ENCODE measurements at regions not wholly inside any gene's neighbourhood (a gene's known extent, or its start where the extent isn't known, plus 50 kb on each side); places are given as distances from the start of the nearest gene placed in this dataset.
"Not testable (repeated sequence)": the region's sequence is repeated elsewhere in the genome, so short reads cannot be mapped to it uniquely, and the experiment has no call there.

DNA sequence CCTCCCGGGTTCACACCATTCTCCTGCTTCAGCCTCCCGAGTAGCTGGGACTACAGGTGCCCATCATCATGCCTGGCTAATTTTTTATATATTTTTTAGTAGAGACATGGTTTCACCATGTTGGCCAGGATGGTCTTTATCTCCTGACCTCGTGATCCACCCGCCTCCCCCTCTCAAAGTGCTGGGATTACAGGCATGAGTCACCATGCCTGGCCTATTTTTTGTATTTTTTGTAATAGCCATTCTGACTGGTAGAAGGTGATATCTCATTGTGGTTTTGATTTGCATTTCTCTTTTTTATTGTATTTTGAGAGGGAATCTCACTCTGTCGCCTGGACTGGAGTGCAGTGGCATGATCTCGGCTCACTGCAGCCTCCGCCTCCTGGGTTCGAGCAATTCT lies 139.6 kb upstream of the TNPO1 start:
- not testable (repeated sequence) for H3K27me3 ChIP-seq (ENCODE audit: control insufficient read depth in 2 of 2, insufficient read depth in 2 of 2, low read length in 2 of 2); H3K9me3 ChIP-seq (ENCODE audit: control insufficient read depth in 2 of 2, low read length in 2 of 2); H3K4me1 ChIP-seq (ENCODE audit: control insufficient read depth in 2 of 2, insufficient read depth in 2 of 2, low read length in 2 of 2); H3K27ac ChIP-seq (ENCODE audit: low read depth in 2 of 2, low read length in 2 of 2); H3K4me3 ChIP-seq (ENCODE audit: low read length in 2 of 2); H3K36me3 ChIP-seq (ENCODE audit: control insufficient read depth in 2 of 2, insufficient read depth in 2 of 2, low read length in 2 of 2); H3K9ac ChIP-seq (ENCODE audit: low read depth in 1 of 2, low read length in 2 of 2)

DNA sequence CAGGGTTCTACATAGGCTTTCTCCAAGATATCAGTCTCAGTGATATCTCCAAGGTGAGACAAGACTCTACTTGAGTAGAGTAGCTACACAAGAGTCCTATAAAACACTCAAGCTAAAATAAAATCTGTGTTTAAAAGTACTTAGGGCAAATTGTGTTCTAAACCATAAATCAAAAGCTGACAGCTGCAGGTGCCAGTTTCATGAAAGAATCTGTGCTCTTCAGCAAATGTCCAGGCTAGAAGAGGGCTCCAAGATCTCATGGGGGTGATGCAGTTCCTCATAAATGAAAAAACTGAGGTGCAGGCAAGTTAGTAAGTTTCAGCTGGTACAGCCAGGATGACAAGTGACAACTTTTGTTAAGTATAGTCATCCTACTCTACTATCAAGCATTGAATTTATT lies 142.8 kb upstream of the TNPO1 start:
- H3K36me3 ChIP-seq (ENCODE audit: control insufficient read depth in 2 of 2, insufficient read depth in 2 of 2, low read length in 2 of 2) = no peaks in the 10 kb centered on the region
- no peak overlapping the region for H3K4me3 ChIP-seq (ENCODE audit: low read length in 2 of 2)

DNA sequence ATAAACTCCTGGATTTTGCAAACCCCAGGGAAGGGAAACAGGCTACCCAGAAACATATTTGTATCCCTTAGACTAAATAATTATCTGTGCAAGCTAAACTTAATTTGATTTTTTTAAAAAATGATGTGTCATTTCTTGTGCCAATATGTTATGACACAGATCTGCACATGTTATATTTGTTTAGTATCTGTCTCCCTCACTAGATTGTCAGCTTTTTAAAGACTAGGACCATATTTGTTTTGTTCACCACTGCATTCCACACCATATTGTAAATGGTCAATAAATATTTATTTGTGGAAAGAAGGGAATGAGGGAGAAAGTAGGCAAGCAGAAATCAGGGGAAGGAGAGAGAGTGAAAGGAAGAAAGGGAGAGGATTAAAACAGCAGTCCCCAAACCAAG lies 143.3 kb upstream of the TNPO1 start:
- no peak overlapping the region for H3K27ac ChIP-seq (ENCODE audit: low read depth in 2 of 2, low read length in 2 of 2)
- H3K27me3 ChIP-seq (ENCODE audit: control insufficient read depth in 2 of 2, insufficient read depth in 2 of 2, low read length in 2 of 2) = no peaks in the 10 kb centered on the region
- no peaks in the 10 kb centered on the region for H3K4me1 ChIP-seq (ENCODE audit: control insufficient read depth in 2 of 2, insufficient read depth in 2 of 2, low read length in 2 of 2)
- no peak overlapping the region for H3K9ac ChIP-seq (ENCODE audit: low read depth in 1 of 2, low read length in 2 of 2)
- no peaks in the 10 kb centered on the region for H3K9me3 ChIP-seq (ENCODE audit: control insufficient read depth in 2 of 2, low read length in 2 of 2)
- H3K36me3 ChIP-seq (ENCODE audit: control insufficient read depth in 2 of 2, insufficient read depth in 2 of 2, low read length in 2 of 2) = no peaks in the 10 kb centered on the region
- H3K4me3 ChIP-seq (ENCODE audit: low read length in 2 of 2) = no peak overlapping the region

More for the DNA sequence above, 142.8 kb upstream of the TNPO1 start:
- Histone ChIP-seq H3K9me3 (ENCODE audit: control insufficient read depth in 2 of 2, low read length in 2 of 2) (no peaks in the 10 kb centered on the region), H3K27me3 (ENCODE audit: control insufficient read depth in 2 of 2, insufficient read depth in 2 of 2, low read length in 2 of 2) (no peaks in the 10 kb centered on the region), H3K9ac (ENCODE audit: low read depth in 1 of 2, low read length in 2 of 2) (no peak overlapping the region), H3K27ac (ENCODE audit: low read depth in 2 of 2, low read length in 2 of 2) (no peak overlapping the region), H3K4me1 (ENCODE audit: control insufficient read depth in 2 of 2, insufficient read depth in 2 of 2, low read length in 2 of 2) (no peaks in the 10 kb centered on the region)

DNA sequence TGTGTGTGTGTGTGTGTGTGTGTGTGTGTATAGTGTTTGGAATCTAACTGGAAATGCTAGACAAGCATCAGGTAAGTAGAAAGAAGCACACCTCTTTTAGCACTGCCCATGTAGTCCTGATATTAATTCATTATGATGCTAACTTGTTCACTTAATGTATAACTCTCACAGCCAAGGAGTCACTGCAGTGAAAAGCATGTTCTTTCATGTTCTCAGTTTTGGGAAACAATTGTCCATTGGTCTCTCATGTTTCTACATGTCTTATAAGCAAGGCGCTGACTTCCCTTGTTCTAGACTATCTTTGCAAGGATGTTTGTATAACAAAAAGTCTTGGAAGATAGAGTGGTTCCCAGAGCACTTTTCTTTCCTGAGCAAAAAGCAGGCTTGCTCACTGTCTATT lies 148.8 kb upstream of the TNPO1 start:
- Histone ChIP-seq H3K36me3 (ENCODE audit: control insufficient read depth in 2 of 2, insufficient read depth in 2 of 2, low read length in 2 of 2) (no peaks in the 10 kb centered on the region), H3K4me1 (ENCODE audit: control insufficient read depth in 2 of 2, insufficient read depth in 2 of 2, low read length in 2 of 2) (no peaks in the 10 kb centered on the region), H3K9me3 (ENCODE audit: control insufficient read depth in 2 of 2, low read length in 2 of 2) (no peaks in the 10 kb centered on the region), H3K4me3 (ENCODE audit: low read length in 2 of 2) (no peak overlapping the region), H3K27me3 (ENCODE audit: control insufficient read depth in 2 of 2, insufficient read depth in 2 of 2, low read length in 2 of 2) (no peaks in the 10 kb centered on the region), H3K27ac (ENCODE audit: low read depth in 2 of 2, low read length in 2 of 2) (no peak overlapping the region), H3K9ac (ENCODE audit: low read depth in 1 of 2, low read length in 2 of 2) (no peak overlapping the region)

DNA sequence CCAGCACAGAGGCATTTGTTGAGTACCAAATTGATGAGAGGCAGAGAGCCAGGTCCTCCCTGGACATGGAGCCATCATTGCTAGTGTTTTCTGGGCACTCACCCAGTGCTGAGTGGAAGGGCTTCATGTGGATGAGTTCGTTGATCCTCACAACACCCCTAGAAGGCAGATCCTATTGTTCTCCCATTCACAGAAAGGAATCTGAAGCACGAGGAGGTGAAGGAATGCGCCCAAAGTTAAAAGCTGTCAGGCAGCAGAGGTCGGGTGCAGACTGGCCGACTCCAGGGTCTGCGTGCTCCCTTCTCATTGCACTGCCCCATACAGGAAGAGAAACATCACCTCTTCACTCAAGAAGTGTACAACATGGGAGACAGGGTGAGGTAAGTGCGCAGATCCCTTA lies 153.5 kb upstream of the TNPO1 start:
- Histone ChIP-seq H3K9ac (ENCODE audit: low read depth in 1 of 2, low read length in 2 of 2) (no peak overlapping the region), H3K4me1 (ENCODE audit: control insufficient read depth in 2 of 2, insufficient read depth in 2 of 2, low read length in 2 of 2) (no peaks in the 10 kb centered on the region), H3K27me3 (ENCODE audit: control insufficient read depth in 2 of 2, insufficient read depth in 2 of 2, low read length in 2 of 2) (no peaks in the 10 kb centered on the region), H3K36me3 (ENCODE audit: control insufficient read depth in 2 of 2, insufficient read depth in 2 of 2, low read length in 2 of 2) (no peaks in the 10 kb centered on the region), H3K9me3 (ENCODE audit: control insufficient read depth in 2 of 2, low read length in 2 of 2) (no peaks in the 10 kb centered on the region), H3K27ac (ENCODE audit: low read depth in 2 of 2, low read length in 2 of 2) (no peak overlapping the region), H3K4me3 (ENCODE audit: low read length in 2 of 2) (no peak overlapping the region)

DNA sequence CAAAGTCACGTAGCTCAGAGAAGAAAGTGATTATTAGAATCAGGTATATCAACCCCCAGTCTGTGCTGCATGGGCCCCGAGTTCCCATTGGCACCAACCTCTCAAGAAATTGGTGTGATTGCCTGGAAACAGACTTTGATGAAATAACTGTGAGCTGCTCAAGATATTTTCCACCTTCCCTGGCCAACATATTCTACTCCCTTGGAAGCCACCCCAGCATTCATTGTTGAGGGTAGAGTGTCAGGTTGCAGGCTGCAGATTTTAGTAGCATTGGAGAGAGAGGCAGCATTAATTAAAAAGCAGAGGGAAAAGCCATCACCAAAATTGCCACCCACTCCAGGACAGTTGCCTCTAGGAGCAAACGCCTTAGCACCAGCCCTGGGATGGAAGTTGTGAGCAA lies 154.2 kb upstream of the TNPO1 start:
- H3K27me3 ChIP-seq (ENCODE audit: control insufficient read depth in 2 of 2, insufficient read depth in 2 of 2, low read length in 2 of 2) = no peaks in the 10 kb centered on the region
- no peaks in the 10 kb centered on the region for H3K36me3 ChIP-seq (ENCODE audit: control insufficient read depth in 2 of 2, insufficient read depth in 2 of 2, low read length in 2 of 2)
- no peak overlapping the region for H3K9ac ChIP-seq (ENCODE audit: low read depth in 1 of 2, low read length in 2 of 2)
- no peaks in the 10 kb centered on the region for H3K9me3 ChIP-seq (ENCODE audit: control insufficient read depth in 2 of 2, low read length in 2 of 2)
- no peaks in the 10 kb centered on the region for H3K4me1 ChIP-seq (ENCODE audit: control insufficient read depth in 2 of 2, insufficient read depth in 2 of 2, low read length in 2 of 2)
- no peak overlapping the region for H3K27ac ChIP-seq (ENCODE audit: low read depth in 2 of 2, low read length in 2 of 2)
- no peak overlapping the region for H3K4me3 ChIP-seq (ENCODE audit: low read length in 2 of 2)

DNA sequence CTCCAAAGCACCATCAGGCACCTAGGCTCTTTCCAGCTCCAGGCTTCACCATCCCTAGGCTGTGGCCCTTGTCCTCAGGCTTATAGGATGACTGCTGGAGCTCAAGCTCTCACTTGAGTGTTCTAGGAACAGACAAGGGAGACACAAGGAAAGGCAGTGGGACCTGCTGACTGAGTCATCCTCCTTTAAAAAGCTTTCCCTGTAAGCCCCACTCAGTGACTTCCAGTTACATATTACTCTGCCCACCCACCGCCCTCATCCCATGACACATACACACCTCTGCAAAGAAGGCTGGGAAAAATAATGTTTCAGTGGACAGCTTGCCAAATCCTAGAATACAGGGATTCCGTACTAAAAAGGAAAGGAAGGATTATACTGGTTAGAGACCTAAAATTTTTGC lies 154.2 kb upstream of the ZNF366 start:
- Histone ChIP-seq H3K4me3 (ENCODE audit: low read length in 2 of 2) (no peak overlapping the region), H3K4me1 (ENCODE audit: control insufficient read depth in 2 of 2, insufficient read depth in 2 of 2, low read length in 2 of 2) (no peaks in the 10 kb centered on the region), H3K36me3 (ENCODE audit: control insufficient read depth in 2 of 2, insufficient read depth in 2 of 2, low read length in 2 of 2) (no peaks in the 10 kb centered on the region), H3K9me3 (ENCODE audit: control insufficient read depth in 2 of 2, low read length in 2 of 2) (no peaks in the 10 kb centered on the region), H3K9ac (ENCODE audit: low read depth in 1 of 2, low read length in 2 of 2) (no peak overlapping the region), H3K27ac (ENCODE audit: low read depth in 2 of 2, low read length in 2 of 2) (no peak overlapping the region), H3K27me3 (ENCODE audit: control insufficient read depth in 2 of 2, insufficient read depth in 2 of 2, low read length in 2 of 2) (no peaks in the 10 kb centered on the region)

DNA sequence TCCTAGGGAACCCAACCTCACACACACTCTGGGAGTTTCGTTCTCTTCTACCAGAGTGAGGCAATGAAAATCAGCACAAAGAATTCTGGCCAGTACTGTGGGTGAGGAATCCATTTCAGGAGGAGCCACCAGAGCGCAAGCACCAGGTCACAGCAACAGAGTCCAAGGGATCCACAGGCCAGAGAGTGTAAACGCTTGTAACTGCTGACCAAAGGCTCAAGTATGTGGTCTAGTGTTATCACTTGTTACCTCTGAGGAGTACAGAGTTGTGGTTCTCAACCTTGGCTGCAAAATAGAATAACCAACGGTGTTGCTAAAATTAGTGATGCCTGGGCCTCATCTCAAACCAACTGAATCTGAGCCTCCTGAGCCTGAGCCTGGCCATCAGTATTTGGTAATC lies 152.5 kb upstream of the ZNF366 start:
- Histone ChIP-seq H3K27me3 (ENCODE audit: control insufficient read depth in 2 of 2, insufficient read depth in 2 of 2, low read length in 2 of 2) (no peaks in the 10 kb centered on the region), H3K9me3 (ENCODE audit: control insufficient read depth in 2 of 2, low read length in 2 of 2) (no peaks in the 10 kb centered on the region), H3K4me1 (ENCODE audit: control insufficient read depth in 2 of 2, insufficient read depth in 2 of 2, low read length in 2 of 2) (no peaks in the 10 kb centered on the region), H3K4me3 (ENCODE audit: low read length in 2 of 2) (no peak overlapping the region), H3K27ac (ENCODE audit: low read depth in 2 of 2, low read length in 2 of 2) (no peak overlapping the region), H3K9ac (ENCODE audit: low read depth in 1 of 2, low read length in 2 of 2) (no peak overlapping the region), H3K36me3 (ENCODE audit: control insufficient read depth in 2 of 2, insufficient read depth in 2 of 2, low read length in 2 of 2) (no peaks in the 10 kb centered on the region)

DNA sequence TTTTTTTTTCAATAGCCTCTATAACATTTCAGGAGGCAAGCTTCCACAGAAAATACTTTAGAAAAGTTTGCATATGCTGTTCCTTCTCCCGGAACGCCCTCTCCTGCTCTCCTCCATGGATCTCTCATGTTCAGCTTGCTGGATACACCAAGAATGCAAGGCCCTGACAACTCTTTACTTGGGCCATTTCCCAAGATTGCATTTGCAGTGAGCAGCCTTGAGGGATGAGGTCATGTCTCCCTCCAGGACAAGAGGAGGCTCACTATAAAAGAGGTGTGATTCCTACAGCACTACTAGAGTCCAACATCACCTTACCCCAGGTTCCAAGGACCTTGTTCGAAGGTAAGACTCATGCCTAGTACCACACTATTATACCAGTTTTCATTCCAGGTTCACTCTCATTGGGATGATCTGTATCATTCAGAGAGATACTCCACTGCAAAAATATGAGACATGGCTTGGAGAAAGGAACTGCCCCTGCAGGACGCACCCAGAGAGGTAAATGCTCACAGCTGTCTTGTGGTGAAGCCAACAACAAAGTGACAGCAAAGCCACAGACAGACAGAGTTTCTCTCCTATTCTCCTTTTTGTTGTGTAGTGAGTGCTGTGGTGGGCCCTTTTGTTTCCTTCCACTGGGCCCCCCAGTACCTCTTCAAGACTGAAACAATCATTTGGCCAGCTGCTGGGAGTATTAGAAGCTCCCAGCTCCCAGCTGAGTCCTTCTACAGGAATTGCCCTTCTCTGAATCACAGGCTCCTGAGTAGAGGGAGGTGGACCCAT lies 151.7 kb upstream of the ZNF366 start:
- no peaks in the 10 kb centered on the region for H3K4me1 ChIP-seq (ENCODE audit: control insufficient read depth in 2 of 2, insufficient read depth in 2 of 2, low read length in 2 of 2)
- no peaks in the 10 kb centered on the region for H3K36me3 ChIP-seq (ENCODE audit: control insufficient read depth in 2 of 2, insufficient read depth in 2 of 2, low read length in 2 of 2)

DNA sequence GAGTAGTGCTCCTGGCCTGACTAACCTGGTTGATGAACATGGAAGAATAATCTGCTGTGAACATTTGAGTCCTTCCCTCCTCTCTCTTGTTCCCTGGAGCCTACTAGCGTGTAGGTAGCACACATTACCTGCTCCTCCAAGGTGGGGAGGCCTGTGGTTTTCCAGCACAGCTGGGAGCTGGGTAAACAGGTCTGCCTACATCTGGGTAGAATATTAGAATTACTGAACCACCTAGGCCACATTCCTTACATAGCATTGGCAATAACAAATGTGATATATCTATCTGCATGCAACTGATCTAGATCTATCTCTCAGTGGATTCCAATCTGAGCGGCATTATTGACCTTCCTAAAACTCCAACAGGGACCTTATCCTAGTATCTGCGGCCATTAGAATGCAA lies 151.0 kb upstream of the ZNF366 start:
- Histone ChIP-seq H3K9ac (ENCODE audit: low read depth in 1 of 2, low read length in 2 of 2) (no peak overlapping the region), H3K36me3 (ENCODE audit: control insufficient read depth in 2 of 2, insufficient read depth in 2 of 2, low read length in 2 of 2) (no peaks in the 10 kb centered on the region), H3K27ac (ENCODE audit: low read depth in 2 of 2, low read length in 2 of 2) (no peak overlapping the region), H3K9me3 (ENCODE audit: control insufficient read depth in 2 of 2, low read length in 2 of 2) (no peaks in the 10 kb centered on the region), H3K4me3 (ENCODE audit: low read length in 2 of 2) (no peak overlapping the region), H3K27me3 (ENCODE audit: control insufficient read depth in 2 of 2, insufficient read depth in 2 of 2, low read length in 2 of 2) (no peaks in the 10 kb centered on the region), H3K4me1 (ENCODE audit: control insufficient read depth in 2 of 2, insufficient read depth in 2 of 2, low read length in 2 of 2) (no peaks in the 10 kb centered on the region)

More for the DNA sequence above, 151.7 kb upstream of the ZNF366 start:
- Histone ChIP-seq H3K9ac (ENCODE audit: low read depth in 1 of 2, low read length in 2 of 2) (no peak overlapping the region), H3K4me3 (ENCODE audit: low read length in 2 of 2) (no peak overlapping the region), H3K9me3 (ENCODE audit: control insufficient read depth in 2 of 2, low read length in 2 of 2) (no peaks in the 10 kb centered on the region), H3K27ac (ENCODE audit: low read depth in 2 of 2, low read length in 2 of 2) (no peak overlapping the region), H3K27me3 (ENCODE audit: control insufficient read depth in 2 of 2, insufficient read depth in 2 of 2, low read length in 2 of 2) (no peaks in the 10 kb centered on the region)

Measured in mucosa of rectum (tissue), 2 donors.